ENCODE measurements at regions not wholly inside any gene's neighbourhood (a gene's known extent, or its start where the extent isn't known, plus 50 kb on each side); places are given as distances from the start of the nearest gene placed in this dataset.
"Not testable (repeated sequence)": the region's sequence is repeated elsewhere in the genome, so short reads cannot be mapped to it uniquely, and the experiment has no call there.

- DNase-seq, result no peak
- Histone ChIP-seq H3K27me3 (ENCODE audit: insufficient read depth, low read depth, severe bottlenecking) (no peaks in the 10 kb centered on the region), H3K27ac (no peak overlapping the region)
These were observed 353.6 kb upstream of the FANCL start for GRCh38 chr2:58594762-58595161.

GRCh38 chr2:58594175-58594574, 353.1 kb upstream of the FANCL start:
- peak; percentile 48 for DNase-seq

More at GRCh38 chr2:58594762-58595161, 353.6 kb upstream of the FANCL start:
- Histone ChIP-seq H3K9me3 (ENCODE audit: severe bottlenecking) (no peaks in the 10 kb centered on the region), H3K36me3 (no peaks in the 10 kb centered on the region), H3K4me3 (ENCODE audit: low read depth, low read length) (no peak overlapping the region)
- TF ChIP-seq, protein P1, sequence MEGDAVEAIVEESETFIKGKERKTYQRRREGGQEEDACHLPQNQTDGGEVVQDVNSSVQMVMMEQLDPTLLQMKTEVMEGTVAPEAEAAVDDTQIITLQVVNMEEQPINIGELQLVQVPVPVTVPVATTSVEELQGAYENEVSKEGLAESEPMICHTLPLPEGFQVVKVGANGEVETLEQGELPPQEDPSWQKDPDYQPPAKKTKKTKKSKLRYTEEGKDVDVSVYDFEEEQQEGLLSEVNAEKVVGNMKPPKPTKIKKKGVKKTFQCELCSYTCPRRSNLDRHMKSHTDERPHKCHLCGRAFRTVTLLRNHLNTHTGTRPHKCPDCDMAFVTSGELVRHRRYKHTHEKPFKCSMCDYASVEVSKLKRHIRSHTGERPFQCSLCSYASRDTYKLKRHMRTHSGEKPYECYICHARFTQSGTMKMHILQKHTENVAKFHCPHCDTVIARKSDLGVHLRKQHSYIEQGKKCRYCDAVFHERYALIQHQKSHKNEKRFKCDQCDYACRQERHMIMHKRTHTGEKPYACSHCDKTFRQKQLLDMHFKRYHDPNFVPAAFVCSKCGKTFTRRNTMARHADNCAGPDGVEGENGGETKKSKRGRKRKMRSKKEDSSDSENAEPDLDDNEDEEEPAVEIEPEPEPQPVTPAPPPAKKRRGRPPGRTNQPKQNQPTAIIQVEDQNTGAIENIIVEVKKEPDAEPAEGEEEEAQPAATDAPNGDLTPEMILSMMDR (IDR thresholded peaks at IDR 0.05; ENCODE audit: low read depth, low read length), result no peak

GRCh38 chr2:58586178-58586577, 345.1 kb upstream of the FANCL start:
- not testable (repeated sequence) for H3K4me3 ChIP-seq (ENCODE audit: low read depth, low read length); DNase-seq; H3K27me3 ChIP-seq (ENCODE audit: insufficient read depth, low read depth, severe bottlenecking); H3K36me3 ChIP-seq; H3K9me3 ChIP-seq (ENCODE audit: severe bottlenecking); H3K27ac ChIP-seq

More at GRCh38 chr2:58594175-58594574, 353.1 kb upstream of the FANCL start:
- Histone ChIP-seq H3K36me3 (no peaks in the 10 kb centered on the region), H3K4me3 (ENCODE audit: low read depth, low read length) (no peak overlapping the region), H3K27ac (no peak overlapping the region), H3K27me3 (ENCODE audit: insufficient read depth, low read depth, severe bottlenecking) (no peaks in the 10 kb centered on the region), H3K9me3 (ENCODE audit: severe bottlenecking) (no peaks in the 10 kb centered on the region)
- TF ChIP-seq, protein P1 (IDR thresholded peaks at IDR 0.05; ENCODE audit: low read depth, low read length), result peak; percentile 50

DNA sequence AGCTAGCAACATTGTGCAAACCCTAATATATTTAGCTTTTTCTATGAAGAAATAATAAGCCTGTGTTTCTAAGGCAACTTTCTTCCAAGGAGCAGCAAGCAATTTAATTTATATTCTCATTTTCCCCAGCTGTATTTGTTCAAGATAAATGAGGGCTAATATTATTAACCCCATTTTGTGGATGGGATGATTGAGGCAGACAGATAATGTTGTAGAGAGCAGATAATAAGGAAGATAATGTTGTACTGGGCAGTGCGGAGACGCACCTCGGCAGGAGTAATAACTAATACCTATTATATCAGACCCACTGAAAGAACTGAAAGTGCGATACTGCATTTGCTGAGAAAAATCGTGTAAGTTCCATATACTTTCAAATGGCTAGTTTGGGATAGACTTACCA, 344.1 kb upstream of the FANCL start:
- no peak for DNase-seq
- TF ChIP-seq, protein P1 (IDR thresholded peaks at IDR 0.05; ENCODE audit: low read depth, low read length), result no peak

GRCh38 chr2:58584606-58585118, 343.5 kb upstream of the FANCL start:
- no peak for DNase-seq
- H3K4me3 ChIP-seq (ENCODE audit: low read depth, low read length), result no peak overlapping the region
- no peaks in the 10 kb centered on the region for H3K27me3 ChIP-seq (ENCODE audit: insufficient read depth, low read depth, severe bottlenecking)
- TF ChIP-seq, protein P1 (IDR thresholded peaks at IDR 0.05; ENCODE audit: low read depth, low read length), result no peak
- H3K36me3 ChIP-seq, result no peaks in the 10 kb centered on the region
- H3K27ac ChIP-seq, result no peak overlapping the region
- H3K9me3 ChIP-seq (ENCODE audit: severe bottlenecking), result no peaks in the 10 kb centered on the region

More for the DNA sequence above, 344.1 kb upstream of the FANCL start:
- no peaks in the 10 kb centered on the region for H3K27me3 ChIP-seq (ENCODE audit: insufficient read depth, low read depth, severe bottlenecking)
- no peak overlapping the region for H3K27ac ChIP-seq
- no peaks in the 10 kb centered on the region for H3K36me3 ChIP-seq
- no peak overlapping the region for H3K4me3 ChIP-seq (ENCODE audit: low read depth, low read length)
- no peaks in the 10 kb centered on the region for H3K9me3 ChIP-seq (ENCODE audit: severe bottlenecking)

GRCh38 chr2:58578276-58578675, 337.2 kb upstream of the FANCL start:
- no peak overlapping the region for H3K4me3 ChIP-seq (ENCODE audit: low read depth, low read length)
- peaks cover 5% of the 10 kb centered on the region for H3K9me3 ChIP-seq (ENCODE audit: severe bottlenecking)
- no peak for DNase-seq
- no peak overlapping the region for H3K27ac ChIP-seq
- TF ChIP-seq, protein P1 (IDR thresholded peaks at IDR 0.05; ENCODE audit: low read depth, low read length), result no peak
- H3K27me3 ChIP-seq (ENCODE audit: insufficient read depth, low read depth, severe bottlenecking), result no peaks in the 10 kb centered on the region
- no peaks in the 10 kb centered on the region for H3K36me3 ChIP-seq

Measured in WERI-Rb-1 (cell line).